ENCODE measurements at regions not wholly inside any gene's neighbourhood (a gene's known extent, or its start where the extent isn't known, plus 50 kb on each side); places are given as distances from the start of the nearest gene placed in this dataset.

GRCh38 chr12:118743896-118744700, 237.2 kb upstream of the SRRM4 start:
- Histone ChIP-seq H3K27ac (ENCODE audit: low read depth, low read length) (no peak overlapping the region), H3K9me3 (ENCODE audit: control insufficient read depth in 3 of 3, low read length in 3 of 3) (no peaks in the 10 kb centered on the region), H3K4me3 (ENCODE audit: low read length in 3 of 3) (no peak overlapping the region), H3K9ac (ENCODE audit: low read depth in 1 of 3, low read length in 3 of 3) (no peak overlapping the region), H3K4me1 (ENCODE audit: control insufficient read depth in 3 of 3, insufficient read depth in 3 of 3, low read length in 3 of 3) (no peaks in the 10 kb centered on the region), H3K27me3 (ENCODE audit: control insufficient read depth in 3 of 3, insufficient read depth in 3 of 3, low read length in 3 of 3) (peaks cover 0 to 4% (median 0%) of the 10 kb centered on the region in 3 donors), H3K36me3 (ENCODE audit: control insufficient read depth in 3 of 3, insufficient read depth in 3 of 3, low read length in 3 of 3) (no peaks in the 10 kb centered on the region)

- H3K27me3 ChIP-seq (ENCODE audit: control insufficient read depth in 3 of 3, insufficient read depth in 3 of 3, low read length in 3 of 3): peaks cover 0 to 4% (median 0%) of the 10 kb centered on the region in 3 donors
- H3K4me1 ChIP-seq (ENCODE audit: control insufficient read depth in 3 of 3, insufficient read depth in 3 of 3, low read length in 3 of 3): no peaks in the 10 kb centered on the region
- H3K36me3 ChIP-seq (ENCODE audit: control insufficient read depth in 3 of 3, insufficient read depth in 3 of 3, low read length in 3 of 3): no peaks in the 10 kb centered on the region
- H3K9ac ChIP-seq (ENCODE audit: low read depth in 1 of 3, low read length in 3 of 3): no peak overlapping the region
- H3K27ac ChIP-seq (ENCODE audit: low read depth, low read length): no peak overlapping the region
- H3K4me3 ChIP-seq (ENCODE audit: low read length in 3 of 3): no peak overlapping the region
- H3K9me3 ChIP-seq (ENCODE audit: control insufficient read depth in 3 of 3, low read length in 3 of 3): peaks cover 0 to 3% (median 0%) of the 10 kb centered on the region in 3 donors
Measured at GRCh38 chr12:118746176-118746575, 235.2 kb upstream of the SRRM4 start.

- Histone ChIP-seq H3K36me3 (ENCODE audit: control insufficient read depth in 3 of 3, insufficient read depth in 3 of 3, low read length in 3 of 3) (no peaks in the 10 kb centered on the region), H3K9ac (ENCODE audit: low read depth in 1 of 3, low read length in 3 of 3) (no peak overlapping the region), H3K27ac (ENCODE audit: low read depth, low read length) (no peak overlapping the region), H3K27me3 (ENCODE audit: control insufficient read depth in 3 of 3, insufficient read depth in 3 of 3, low read length in 3 of 3) (peaks cover 0 to 4% (median 0%) of the 10 kb centered on the region in 3 donors), H3K4me1 (ENCODE audit: control insufficient read depth in 3 of 3, insufficient read depth in 3 of 3, low read length in 3 of 3) (no peaks in the 10 kb centered on the region), H3K9me3 (ENCODE audit: control insufficient read depth in 3 of 3, low read length in 3 of 3) (peaks cover 0 to 6% (median 0%) of the 10 kb centered on the region in 3 donors), H3K4me3 (ENCODE audit: low read length in 3 of 3) (no peak overlapping the region)
Measured at GRCh38 chr12:118746960-118747359, 234.4 kb upstream of the SRRM4 start.

- Histone ChIP-seq H3K27me3 (ENCODE audit: control insufficient read depth in 3 of 3, insufficient read depth in 3 of 3, low read length in 3 of 3) (peaks cover 0 to 4% (median 0%) of the 10 kb centered on the region in 3 donors), H3K36me3 (ENCODE audit: control insufficient read depth in 3 of 3, insufficient read depth in 3 of 3, low read length in 3 of 3) (no peaks in the 10 kb centered on the region), H3K4me3 (ENCODE audit: low read length in 3 of 3) (no peak overlapping the region), H3K27ac (ENCODE audit: low read depth, low read length) (no peak overlapping the region), H3K9me3 (ENCODE audit: control insufficient read depth in 3 of 3, low read length in 3 of 3) (peaks cover 0 to 6% (median 0%) of the 10 kb centered on the region in 3 donors), H3K4me1 (ENCODE audit: control insufficient read depth in 3 of 3, insufficient read depth in 3 of 3, low read length in 3 of 3) (no peaks in the 10 kb centered on the region), H3K9ac (ENCODE audit: low read depth in 1 of 3, low read length in 3 of 3) (no peak overlapping the region)
Measured at GRCh38 chr12:118747771-118748170, 233.6 kb upstream of the SRRM4 start.

- Histone ChIP-seq H3K4me3 (ENCODE audit: low read length in 3 of 3) (no peak overlapping the region), H3K9me3 (ENCODE audit: control insufficient read depth in 3 of 3, low read length in 3 of 3) (peaks cover 0 to 6% (median 0%) of the 10 kb centered on the region in 3 donors), H3K9ac (ENCODE audit: low read depth in 1 of 3, low read length in 3 of 3) (no peak overlapping the region), H3K4me1 (ENCODE audit: control insufficient read depth in 3 of 3, insufficient read depth in 3 of 3, low read length in 3 of 3) (no peaks in the 10 kb centered on the region), H3K27ac (ENCODE audit: low read depth, low read length) (no peak overlapping the region), H3K27me3 (ENCODE audit: control insufficient read depth in 3 of 3, insufficient read depth in 3 of 3, low read length in 3 of 3) (peaks cover 0 to 4% (median 0%) of the 10 kb centered on the region in 3 donors), H3K36me3 (ENCODE audit: control insufficient read depth in 3 of 3, insufficient read depth in 3 of 3, low read length in 3 of 3) (no peaks in the 10 kb centered on the region)
Measured at GRCh38 chr12:118748478-118749380, 232.6 kb upstream of the SRRM4 start.

DNA sequence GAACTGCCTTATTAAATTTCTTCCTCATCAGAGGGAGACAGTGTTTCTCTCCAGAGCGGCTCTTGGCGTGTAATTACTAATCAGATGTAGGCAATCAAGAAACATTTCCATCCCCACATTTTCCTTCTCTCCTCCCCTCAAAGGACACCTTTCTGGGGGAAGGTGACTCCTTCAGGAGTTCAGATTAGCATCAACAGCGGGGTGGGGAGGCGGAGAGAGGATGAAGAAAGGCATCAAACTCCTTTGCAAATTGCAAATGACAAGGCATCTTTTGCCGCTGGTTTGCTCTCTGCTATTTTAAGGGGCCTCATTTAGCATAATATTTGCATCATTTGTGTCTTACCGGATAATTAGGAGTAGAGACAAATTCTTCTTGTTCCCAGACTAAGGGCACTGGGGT, 231.7 kb upstream of the SRRM4 start:
- Histone ChIP-seq H3K4me3 (ENCODE audit: low read length in 3 of 3) (no peak overlapping the region), H3K27me3 (ENCODE audit: control insufficient read depth in 3 of 3, insufficient read depth in 3 of 3, low read length in 3 of 3) (peaks cover 0 to 4% (median 0%) of the 10 kb centered on the region in 3 donors), H3K4me1 (ENCODE audit: control insufficient read depth in 3 of 3, insufficient read depth in 3 of 3, low read length in 3 of 3) (no peaks in the 10 kb centered on the region), H3K36me3 (ENCODE audit: control insufficient read depth in 3 of 3, insufficient read depth in 3 of 3, low read length in 3 of 3) (no peaks in the 10 kb centered on the region), H3K27ac (ENCODE audit: low read depth, low read length) (no peak overlapping the region), H3K9ac (ENCODE audit: low read depth in 1 of 3, low read length in 3 of 3) (no peak overlapping the region), H3K9me3 (ENCODE audit: control insufficient read depth in 3 of 3, low read length in 3 of 3) (peaks cover 0 to 6% (median 0%) of the 10 kb centered on the region in 3 donors)

DNA sequence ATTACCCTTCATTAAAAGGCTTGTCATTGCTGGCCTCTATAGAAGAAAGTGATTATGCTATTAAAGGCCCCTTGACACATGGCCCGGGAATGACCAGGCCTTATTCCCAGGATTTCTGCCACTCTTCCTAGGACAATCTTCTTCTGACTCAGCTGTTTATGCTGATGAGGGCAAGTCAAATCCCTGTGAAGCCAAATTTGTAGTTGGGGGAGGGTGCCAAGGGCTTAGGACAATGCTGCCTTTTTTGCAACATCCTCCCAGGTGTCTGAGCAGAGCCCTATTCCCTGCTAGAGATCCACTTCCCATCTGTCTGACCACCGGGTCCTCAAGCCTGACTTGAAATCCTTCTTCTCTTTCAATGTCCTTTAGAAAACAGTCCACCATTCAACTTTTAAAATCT, 230.7 kb upstream of the SRRM4 start:
- Histone ChIP-seq H3K27ac (ENCODE audit: low read depth, low read length) (no peak overlapping the region), H3K36me3 (ENCODE audit: control insufficient read depth in 3 of 3, insufficient read depth in 3 of 3, low read length in 3 of 3) (no peaks in the 10 kb centered on the region), H3K4me3 (ENCODE audit: low read length in 3 of 3) (no peak overlapping the region), H3K9ac (ENCODE audit: low read depth in 1 of 3, low read length in 3 of 3) (no peak overlapping the region), H3K4me1 (ENCODE audit: control insufficient read depth in 3 of 3, insufficient read depth in 3 of 3, low read length in 3 of 3) (no peaks in the 10 kb centered on the region), H3K9me3 (ENCODE audit: control insufficient read depth in 3 of 3, low read length in 3 of 3) (peaks cover 0 to 6% (median 0%) of the 10 kb centered on the region in 3 donors), H3K27me3 (ENCODE audit: control insufficient read depth in 3 of 3, insufficient read depth in 3 of 3, low read length in 3 of 3) (peaks cover 0 to 3% (median 0%) of the 10 kb centered on the region in 3 donors)

- H3K9ac ChIP-seq (ENCODE audit: low read depth in 1 of 3, low read length in 3 of 3): no peak overlapping the region
- no peak overlapping the region for H3K27ac ChIP-seq (ENCODE audit: low read depth, low read length)
- no peaks in the 10 kb centered on the region for H3K36me3 ChIP-seq (ENCODE audit: control insufficient read depth in 3 of 3, insufficient read depth in 3 of 3, low read length in 3 of 3)
- H3K4me1 ChIP-seq (ENCODE audit: control insufficient read depth in 3 of 3, insufficient read depth in 3 of 3, low read length in 3 of 3): no peaks in the 10 kb centered on the region
- peaks cover 0 to 3% (median 0%) of the 10 kb centered on the region in 3 donors for H3K27me3 ChIP-seq (ENCODE audit: control insufficient read depth in 3 of 3, insufficient read depth in 3 of 3, low read length in 3 of 3)
- H3K4me3 ChIP-seq (ENCODE audit: low read length in 3 of 3): no peak overlapping the region
- peaks cover 0 to 6% (median 0%) of the 10 kb centered on the region in 3 donors for H3K9me3 ChIP-seq (ENCODE audit: control insufficient read depth in 3 of 3, low read length in 3 of 3)
Measured at GRCh38 chr12:118751355-118751754, 230.0 kb upstream of the SRRM4 start.

- H3K4me1 ChIP-seq (ENCODE audit: control insufficient read depth in 3 of 3, insufficient read depth in 3 of 3, low read length in 3 of 3): no peaks in the 10 kb centered on the region
- no peaks in the 10 kb centered on the region for H3K36me3 ChIP-seq (ENCODE audit: control insufficient read depth in 3 of 3, insufficient read depth in 3 of 3, low read length in 3 of 3)
- H3K9me3 ChIP-seq (ENCODE audit: control insufficient read depth in 3 of 3, low read length in 3 of 3): no peaks in the 10 kb centered on the region
- no peak overlapping the region for H3K27ac ChIP-seq (ENCODE audit: low read depth, low read length)
- no peak overlapping the region for H3K4me3 ChIP-seq (ENCODE audit: low read length in 3 of 3)
- H3K9ac ChIP-seq (ENCODE audit: low read depth in 1 of 3, low read length in 3 of 3): no peak overlapping the region
- peaks cover 0 to under 1% (median 0%) of the 10 kb centered on the region in 3 donors for H3K27me3 ChIP-seq (ENCODE audit: control insufficient read depth in 3 of 3, insufficient read depth in 3 of 3, low read length in 3 of 3)
Measured at GRCh38 chr12:118760623-118761022, 220.7 kb upstream of the SRRM4 start.

- H3K9me3 ChIP-seq (ENCODE audit: control insufficient read depth in 3 of 3, low read length in 3 of 3): no peaks in the 10 kb centered on the region
- H3K27ac ChIP-seq (ENCODE audit: low read depth, low read length): no peak overlapping the region
- no peaks in the 10 kb centered on the region for H3K36me3 ChIP-seq (ENCODE audit: control insufficient read depth in 3 of 3, insufficient read depth in 3 of 3, low read length in 3 of 3)
- no peak overlapping the region for H3K4me3 ChIP-seq (ENCODE audit: low read length in 3 of 3)
- H3K4me1 ChIP-seq (ENCODE audit: control insufficient read depth in 3 of 3, insufficient read depth in 3 of 3, low read length in 3 of 3): no peaks in the 10 kb centered on the region
- peaks cover 0 to 2% (median 0%) of the 10 kb centered on the region in 3 donors for H3K27me3 ChIP-seq (ENCODE audit: control insufficient read depth in 3 of 3, insufficient read depth in 3 of 3, low read length in 3 of 3)
- no peak overlapping the region for H3K9ac ChIP-seq (ENCODE audit: low read depth in 1 of 3, low read length in 3 of 3)
Measured at GRCh38 chr12:118763234-118763633, 218.1 kb upstream of the SRRM4 start.
